Amniotic stem cell (primary cell): ENCODE measurements at regions not wholly inside any gene's neighbourhood (a gene's known extent, or its start where the extent isn't known, plus 50 kb on each side); places are given as distances from the start of the nearest gene placed in this dataset.
A peak's percentile ranks its signal among the peaks of the same experiment; 100 is the strongest.

Experiments used
- DNase-seq: peaks from one replicate; lab custom pipeline; 2025; lab: John Stamatoyannopoulos, UW

- no peak for DNase-seq
Measured at GRCh38 chr12:77722536-77722935, 108.2 kb upstream of the NAV3 start.

DNA sequence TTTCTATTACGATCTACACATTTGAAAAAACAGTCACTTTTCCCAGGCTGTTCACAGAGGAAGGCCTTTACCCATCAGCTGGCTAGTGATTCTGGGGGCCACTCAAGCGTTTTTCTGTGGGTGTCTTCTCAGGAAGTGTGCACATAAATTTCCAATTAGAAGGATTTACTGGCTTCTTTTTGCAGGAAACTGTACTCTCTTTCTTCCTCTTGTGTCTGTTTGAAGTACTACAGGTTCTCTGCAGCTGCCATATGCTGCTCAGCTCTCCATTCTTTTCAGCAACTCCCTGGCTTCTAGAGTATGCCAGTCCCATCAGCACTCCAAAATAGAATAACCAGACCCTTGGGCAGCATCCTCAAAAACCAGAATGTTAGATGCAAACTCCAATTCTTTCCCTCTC lies 110.4 kb upstream of the NAV3 start:
- DNase-seq: no peak

GRCh38 chr12:77710209-77710608 lies 120.5 kb upstream of the NAV3 start:
- no peak for DNase-seq

DNA sequence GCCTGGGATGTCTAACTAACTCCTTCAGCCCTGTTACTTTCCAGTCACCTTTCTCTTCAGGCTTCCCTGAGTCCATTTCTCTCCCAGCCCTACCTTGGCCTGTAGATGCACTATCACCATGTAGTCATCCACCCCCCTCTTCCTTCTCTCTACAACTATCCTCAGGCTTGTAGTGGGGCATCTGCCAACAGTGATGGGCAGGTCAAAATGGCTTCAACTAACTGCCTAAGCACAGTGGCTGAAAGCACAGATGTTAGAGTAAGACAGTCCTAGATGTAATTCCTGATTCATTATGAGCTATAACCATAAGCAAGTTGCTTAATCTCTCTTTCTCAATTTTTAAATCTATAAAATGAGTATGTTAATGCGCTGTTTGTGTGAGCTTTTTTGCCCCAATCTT lies 133.6 kb upstream of the NAV3 start:
- no peak for DNase-seq

- DNase-seq: no peak
Measured at GRCh38 chr12:77696183-77696582, 134.5 kb upstream of the NAV3 start.

- no peak for DNase-seq
Measured at GRCh38 chr12:77689510-77690086, 141.1 kb upstream of the NAV3 start.

- DNase-seq: no peak
Measured at GRCh38 chr12:77687321-77687720, 143.4 kb upstream of the NAV3 start.

DNA sequence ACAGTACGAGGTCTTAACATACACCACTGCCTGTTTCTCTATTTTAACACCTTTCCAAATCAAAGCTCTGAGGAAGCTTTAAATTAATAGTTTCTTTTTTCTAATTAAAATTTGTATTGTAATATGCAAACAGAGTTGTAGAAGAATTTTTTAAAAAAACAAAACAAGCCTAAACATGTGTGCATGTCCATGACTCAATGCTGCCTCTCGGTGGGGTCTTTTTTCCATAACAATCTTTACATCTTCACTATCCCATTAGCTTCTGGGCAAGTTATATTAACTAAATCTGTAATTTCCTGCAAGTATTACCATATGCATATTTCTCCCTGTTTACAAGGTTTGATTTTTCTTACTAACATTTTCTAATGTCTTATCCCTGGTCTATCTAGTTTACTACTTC lies 143.9 kb upstream of the NAV3 start:
- no peak for DNase-seq

DNA sequence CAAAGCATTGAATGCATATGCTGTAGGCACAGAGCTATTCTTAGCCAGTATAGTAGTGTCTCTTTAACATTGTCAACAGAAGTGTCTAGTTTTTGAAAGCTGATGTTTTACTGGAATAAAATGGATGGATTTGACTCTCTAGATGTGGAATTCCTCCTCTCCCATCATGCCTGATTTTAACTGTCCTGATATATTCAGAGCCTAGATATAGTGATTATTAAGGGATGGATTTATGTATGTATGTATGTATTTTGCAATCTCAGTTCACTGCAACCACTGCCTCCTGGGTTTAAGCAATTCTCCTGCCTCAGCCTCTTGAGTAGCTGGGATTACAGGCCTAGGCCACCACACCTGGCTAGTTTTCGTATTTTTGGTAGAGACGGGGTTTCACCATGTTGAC lies 144.8 kb upstream of the NAV3 start:
- DNase-seq: no peak

- peak; percentile 75 for DNase-seq
Measured at GRCh38 chr12:77685112-77685511, 145.6 kb upstream of the NAV3 start.

- DNase-seq: no peak
Measured at GRCh38 chr12:77682488-77682887, 148.2 kb upstream of the NAV3 start.

- DNase-seq: no peak
Measured at GRCh38 chr12:77681726-77682125, 149.0 kb upstream of the NAV3 start.

- no peak for DNase-seq
Measured at GRCh38 chr12:77679686-77680085, 151.0 kb upstream of the NAV3 start.

DNA sequence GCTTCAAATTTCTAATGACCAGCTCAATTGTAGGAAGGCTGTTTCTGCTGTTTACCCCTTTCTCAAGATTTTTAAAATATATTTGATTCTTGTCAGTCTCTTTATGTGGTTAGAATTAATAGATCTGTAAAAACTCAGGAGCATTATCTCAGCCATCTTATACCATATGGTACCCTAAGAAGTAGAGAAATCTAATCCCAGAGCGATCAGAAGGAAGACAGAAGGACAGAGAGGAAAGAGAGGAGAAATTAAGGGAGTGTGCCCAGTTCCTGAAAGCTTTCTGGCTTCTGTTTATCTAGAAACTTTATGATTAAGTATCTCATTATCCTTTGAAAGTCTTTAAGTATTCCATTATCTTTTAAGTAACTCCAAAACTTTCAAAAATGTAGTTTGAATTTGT lies 152.1 kb upstream of the NAV3 start:
- DNase-seq: no peak

DNA sequence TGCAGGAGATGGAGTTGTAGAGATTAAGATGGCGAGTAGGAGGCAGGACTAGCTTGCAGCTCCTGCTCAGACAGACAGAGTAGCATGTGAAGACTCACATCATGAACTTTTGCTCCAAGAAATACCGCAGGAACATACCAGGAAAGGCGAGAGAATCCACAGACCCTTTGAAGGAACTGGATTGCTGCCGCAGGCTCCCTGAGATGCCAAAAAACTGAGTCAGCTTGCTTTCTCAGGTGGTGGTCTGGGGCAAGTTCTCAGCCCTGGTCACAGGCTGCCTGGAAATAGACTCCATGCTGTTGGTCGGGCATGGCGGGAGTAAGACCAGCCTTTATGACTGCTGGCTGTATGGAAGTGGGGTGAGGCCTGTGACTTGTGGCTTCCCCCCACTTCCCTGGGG lies 163.6 kb upstream of the NAV3 start:
- DNase-seq: no peak

DNA sequence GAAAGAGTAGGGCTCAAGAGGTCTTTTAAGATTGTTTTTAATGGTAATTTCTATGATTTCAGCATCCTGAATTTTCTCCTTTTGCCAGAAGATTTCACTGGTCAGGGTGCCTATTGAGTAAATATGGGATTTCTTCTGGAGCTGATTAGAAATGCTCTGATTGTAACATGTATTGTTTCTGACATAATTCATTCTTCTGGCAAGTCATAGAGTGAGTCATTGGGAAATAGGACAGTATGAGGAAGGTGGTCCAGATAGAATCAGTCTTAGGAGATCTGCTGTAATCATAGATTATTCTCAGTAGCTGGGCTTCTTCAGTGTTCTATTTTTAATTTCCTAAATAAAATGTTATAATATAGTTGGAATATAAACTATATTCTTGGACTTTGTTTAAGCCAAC lies 182.0 kb upstream of the NAV3 start:
- no peak for DNase-seq

DNA sequence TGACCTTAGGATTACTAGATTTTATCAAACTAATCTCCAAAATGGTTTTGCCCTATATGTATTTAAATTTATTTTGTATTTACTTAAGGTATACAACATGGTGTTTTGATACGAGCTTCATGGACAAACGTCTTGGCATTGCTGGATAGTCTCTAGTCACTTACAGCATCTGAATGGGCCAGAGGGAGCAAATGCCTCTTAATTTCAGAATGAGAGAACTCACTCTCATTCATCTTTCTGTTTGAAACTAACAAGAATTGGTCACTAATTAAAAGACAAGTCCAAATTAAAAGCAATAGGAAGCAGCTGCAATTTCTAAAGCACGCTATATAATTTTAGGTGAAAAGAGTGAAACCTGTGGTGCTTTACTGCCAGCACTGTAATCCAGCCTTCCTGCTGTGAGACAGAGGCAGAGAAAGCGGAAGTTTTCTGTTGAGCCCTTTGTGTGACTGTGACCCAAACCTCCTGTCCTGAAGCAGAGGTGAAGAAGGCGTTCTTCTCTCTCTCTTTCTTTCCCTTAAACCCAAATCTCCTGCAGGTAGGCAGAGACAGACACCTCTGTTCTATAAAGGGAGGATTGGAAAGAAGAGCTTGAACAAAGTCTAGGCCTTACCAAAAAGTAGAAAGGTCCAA lies 184.6 kb upstream of the NAV3 start:
- no peak for DNase-seq

- DNase-seq: no peak
Measured at GRCh38 chr12:77644915-77645605, 185.6 kb upstream of the NAV3 start.

DNA sequence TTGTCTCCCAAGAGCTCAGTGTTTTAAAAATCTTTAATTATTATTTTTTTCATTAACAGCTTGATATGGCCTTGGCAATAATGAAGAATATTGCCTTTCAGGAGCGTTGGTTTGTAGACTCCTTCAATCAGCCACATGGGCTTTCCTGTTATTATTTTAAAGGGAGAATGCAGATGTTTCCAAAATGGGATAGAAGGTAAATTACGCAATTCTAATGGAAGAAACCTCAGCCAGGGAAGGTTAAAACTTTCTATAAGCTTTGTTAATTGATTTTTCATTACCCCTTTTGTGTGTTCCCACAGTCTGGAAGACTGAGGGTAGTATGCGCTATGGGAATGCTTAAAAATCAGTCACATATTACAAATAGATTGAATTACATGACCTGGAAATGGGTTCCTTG lies 188.4 kb upstream of the NAV3 start:
- DNase-seq: no peak

DNA sequence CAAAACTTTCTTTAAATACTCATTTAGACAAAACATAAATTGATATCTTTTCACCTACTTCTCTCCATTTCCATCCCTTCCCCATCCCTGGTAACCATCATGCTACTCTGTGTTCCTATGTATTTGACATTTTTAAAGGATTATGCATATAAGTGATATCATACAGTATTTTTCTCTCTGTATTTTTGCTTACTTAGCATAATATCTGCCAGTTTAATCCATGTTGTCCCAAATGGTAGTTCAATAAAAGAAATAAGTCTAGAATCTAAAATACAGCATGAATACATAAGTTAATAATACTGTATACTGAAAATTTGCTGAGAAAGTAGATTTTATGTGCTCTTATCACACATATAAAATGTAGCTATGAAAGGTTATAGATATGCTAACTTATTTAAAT lies 190.3 kb upstream of the NAV3 start:
- DNase-seq: no peak

- DNase-seq: no peak
Measured at GRCh38 chr12:77630790-77631445, 199.8 kb upstream of the NAV3 start.

- DNase-seq: no peak
Measured at GRCh38 chr12:77630344-77630743, 200.3 kb upstream of the NAV3 start.

DNA sequence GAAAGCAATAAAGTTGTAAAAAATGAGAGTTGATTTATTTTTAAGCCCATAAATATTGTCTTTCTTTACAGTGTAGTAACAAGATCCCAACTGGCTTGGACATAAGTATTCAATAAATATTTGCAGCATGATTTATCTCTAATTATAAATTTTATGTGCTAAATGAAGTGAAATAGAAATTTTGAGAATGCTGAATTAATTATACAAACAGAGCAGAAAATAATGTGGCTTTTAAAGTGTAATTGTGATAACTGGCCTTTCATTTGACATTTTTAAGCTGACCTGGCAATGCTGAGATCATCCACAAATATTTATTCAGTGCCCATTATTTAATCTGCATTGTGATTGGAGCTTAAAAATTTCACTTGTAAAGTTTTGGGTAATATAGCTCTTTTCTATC lies 201.6 kb upstream of the NAV3 start:
- DNase-seq: no peak
